ENCODE measurements at regions not wholly inside any gene's neighbourhood (a gene's known extent, or its start where the extent isn't known, plus 50 kb on each side); places are given as distances from the start of the nearest gene placed in this dataset.

DNA sequence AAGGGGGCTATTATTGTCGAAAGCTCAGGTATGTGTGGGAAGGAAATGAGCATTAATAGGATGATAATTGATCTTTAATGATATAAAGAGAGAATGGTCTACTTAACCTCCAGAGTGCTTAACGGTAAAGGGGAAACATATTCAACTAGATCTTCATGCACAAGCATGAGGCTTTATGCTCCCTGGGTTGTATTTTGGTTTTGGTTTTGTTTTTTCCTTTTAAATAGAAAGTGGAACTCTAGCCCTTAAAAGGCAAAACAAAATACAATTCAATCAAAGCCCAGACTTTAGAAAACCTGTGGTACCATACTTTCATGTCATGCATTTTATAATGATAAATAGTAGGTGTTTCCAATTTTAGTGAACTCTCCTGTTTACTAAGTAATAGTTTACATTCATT lies 622.7 kb downstream of the METTL15 start:
- no peaks in the 10 kb centered on the region for H3K9me3 ChIP-seq (ENCODE audit: control insufficient read depth, insufficient read depth, low read length)
- no peak overlapping the region for H3K4me3 ChIP-seq (ENCODE audit: low read length)
- H3K9me2 ChIP-seq (replicated peaks; ENCODE audit: control insufficient read depth, low read length): no peaks in the 10 kb centered on the region
- no peaks in the 10 kb centered on the region for H3F3A ChIP-seq (ENCODE audit: control insufficient read depth, insufficient read depth)
- no peak overlapping the region for H3K4me2 ChIP-seq (ENCODE audit: low read length)
- no peaks in the 10 kb centered on the region for H3K79me2 ChIP-seq (ENCODE audit: control insufficient read depth, low read length)
- no peaks in the 10 kb centered on the region for H4K20me1 ChIP-seq (ENCODE audit: control insufficient read depth, insufficient read depth, low read depth, low read length)
- no peak overlapping the region for H3K27ac ChIP-seq (ENCODE audit: low read depth, low read length)
- H3K4me1 ChIP-seq (ENCODE audit: control insufficient read depth, low read length): no peaks in the 10 kb centered on the region
- H3K36me3 ChIP-seq (ENCODE audit: control insufficient read depth, low read length): no peaks in the 10 kb centered on the region
- H3K27me3 ChIP-seq (ENCODE audit: control insufficient read depth, low read length): no peaks in the 10 kb centered on the region
- no peak for TF ChIP-seq EZH2phosphoT487 (IDR thresholded peaks at IDR 0.05; ENCODE audit: borderline replicate concordance, low read length)
- TF ChIP-seq, protein P1, sequence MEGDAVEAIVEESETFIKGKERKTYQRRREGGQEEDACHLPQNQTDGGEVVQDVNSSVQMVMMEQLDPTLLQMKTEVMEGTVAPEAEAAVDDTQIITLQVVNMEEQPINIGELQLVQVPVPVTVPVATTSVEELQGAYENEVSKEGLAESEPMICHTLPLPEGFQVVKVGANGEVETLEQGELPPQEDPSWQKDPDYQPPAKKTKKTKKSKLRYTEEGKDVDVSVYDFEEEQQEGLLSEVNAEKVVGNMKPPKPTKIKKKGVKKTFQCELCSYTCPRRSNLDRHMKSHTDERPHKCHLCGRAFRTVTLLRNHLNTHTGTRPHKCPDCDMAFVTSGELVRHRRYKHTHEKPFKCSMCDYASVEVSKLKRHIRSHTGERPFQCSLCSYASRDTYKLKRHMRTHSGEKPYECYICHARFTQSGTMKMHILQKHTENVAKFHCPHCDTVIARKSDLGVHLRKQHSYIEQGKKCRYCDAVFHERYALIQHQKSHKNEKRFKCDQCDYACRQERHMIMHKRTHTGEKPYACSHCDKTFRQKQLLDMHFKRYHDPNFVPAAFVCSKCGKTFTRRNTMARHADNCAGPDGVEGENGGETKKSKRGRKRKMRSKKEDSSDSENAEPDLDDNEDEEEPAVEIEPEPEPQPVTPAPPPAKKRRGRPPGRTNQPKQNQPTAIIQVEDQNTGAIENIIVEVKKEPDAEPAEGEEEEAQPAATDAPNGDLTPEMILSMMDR (IDR thresholded peaks at IDR 0.05; ENCODE audit: low read depth, low read length, poor library complexity, severe bottlenecking): no peak

DNA sequence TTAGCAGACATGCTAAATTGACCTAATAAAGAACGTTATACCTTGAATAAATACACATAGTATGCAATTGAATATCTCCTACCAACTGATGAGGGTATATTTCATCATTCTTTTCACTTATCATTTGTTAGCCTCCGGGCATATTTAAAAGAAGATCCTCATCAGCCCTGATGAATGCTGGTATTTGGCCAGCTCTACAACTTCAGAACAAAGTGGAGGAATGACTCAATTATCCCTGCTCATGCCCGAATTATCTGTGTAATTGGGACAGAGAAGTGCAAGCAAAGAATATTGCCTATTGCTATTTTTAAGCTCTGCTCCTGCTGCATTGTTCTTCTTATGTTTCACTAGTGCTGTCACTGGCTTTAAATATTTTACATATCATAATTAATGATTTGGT lies 622.1 kb downstream of the METTL15 start:
- no peaks in the 10 kb centered on the region for H3K4me1 ChIP-seq (ENCODE audit: control insufficient read depth, low read length)
- no peaks in the 10 kb centered on the region for H3K9me2 ChIP-seq (replicated peaks; ENCODE audit: control insufficient read depth, low read length)
- H3K4me3 ChIP-seq (ENCODE audit: low read length): no peak overlapping the region
- H3K79me2 ChIP-seq (ENCODE audit: control insufficient read depth, low read length): no peaks in the 10 kb centered on the region
- H3K4me2 ChIP-seq (ENCODE audit: low read length): no peak overlapping the region
- TF ChIP-seq EZH2phosphoT487 (IDR thresholded peaks at IDR 0.05; ENCODE audit: borderline replicate concordance, low read length): no peak
- TF ChIP-seq, protein P1 (IDR thresholded peaks at IDR 0.05; ENCODE audit: low read depth, low read length, poor library complexity, severe bottlenecking): no peak
- no peaks in the 10 kb centered on the region for H3F3A ChIP-seq (ENCODE audit: control insufficient read depth, insufficient read depth)
- no peaks in the 10 kb centered on the region for H3K9me3 ChIP-seq (ENCODE audit: control insufficient read depth, insufficient read depth, low read length)
- H3K27me3 ChIP-seq (ENCODE audit: control insufficient read depth, low read length): no peaks in the 10 kb centered on the region
- H3K36me3 ChIP-seq (ENCODE audit: control insufficient read depth, low read length): no peaks in the 10 kb centered on the region
- H3K27ac ChIP-seq (ENCODE audit: low read depth, low read length): no peak overlapping the region
- no peaks in the 10 kb centered on the region for H4K20me1 ChIP-seq (ENCODE audit: control insufficient read depth, insufficient read depth, low read depth, low read length)

DNA sequence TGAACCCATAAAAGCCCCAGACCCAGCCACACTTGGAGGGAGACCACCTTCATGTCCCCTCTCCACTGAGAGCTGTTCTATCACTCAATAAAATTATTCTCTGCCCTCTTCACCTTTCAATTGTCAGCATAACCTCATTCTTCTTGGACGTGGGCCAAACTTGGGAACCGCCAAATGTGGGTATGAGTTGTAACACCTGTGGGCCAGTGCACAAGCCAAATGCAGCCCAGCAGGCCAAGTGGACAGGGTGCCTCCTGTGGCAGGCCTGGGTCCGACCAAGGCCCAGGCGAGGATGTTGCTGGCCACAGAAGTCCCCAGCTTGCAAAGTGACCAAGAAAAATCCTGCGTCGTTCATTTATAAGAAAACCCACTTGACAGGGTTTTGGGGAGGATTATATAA lies 621.2 kb downstream of the METTL15 start:
- Histone ChIP-seq H4K20me1 (ENCODE audit: control insufficient read depth, insufficient read depth, low read depth, low read length) (no peaks in the 10 kb centered on the region), H3K27ac (ENCODE audit: low read depth, low read length) (no peak overlapping the region), H3K4me1 (ENCODE audit: control insufficient read depth, low read length) (no peaks in the 10 kb centered on the region), H3F3A (ENCODE audit: control insufficient read depth, insufficient read depth) (no peaks in the 10 kb centered on the region), H3K79me2 (ENCODE audit: control insufficient read depth, low read length) (no peaks in the 10 kb centered on the region), H3K36me3 (ENCODE audit: control insufficient read depth, low read length) (no peaks in the 10 kb centered on the region), H3K4me3 (ENCODE audit: low read length) (no peak overlapping the region), H3K27me3 (ENCODE audit: control insufficient read depth, low read length) (no peaks in the 10 kb centered on the region), H3K4me2 (ENCODE audit: low read length) (no peak overlapping the region), H3K9me3 (ENCODE audit: control insufficient read depth, insufficient read depth, low read length) (no peaks in the 10 kb centered on the region), H3K9me2 (replicated peaks; ENCODE audit: control insufficient read depth, low read length) (no peaks in the 10 kb centered on the region)
- no peak for TF ChIP-seq EZH2phosphoT487 (IDR thresholded peaks at IDR 0.05; ENCODE audit: borderline replicate concordance, low read length)
- TF ChIP-seq, protein P1 (IDR thresholded peaks at IDR 0.05; ENCODE audit: low read depth, low read length, poor library complexity, severe bottlenecking): no peak

DNA sequence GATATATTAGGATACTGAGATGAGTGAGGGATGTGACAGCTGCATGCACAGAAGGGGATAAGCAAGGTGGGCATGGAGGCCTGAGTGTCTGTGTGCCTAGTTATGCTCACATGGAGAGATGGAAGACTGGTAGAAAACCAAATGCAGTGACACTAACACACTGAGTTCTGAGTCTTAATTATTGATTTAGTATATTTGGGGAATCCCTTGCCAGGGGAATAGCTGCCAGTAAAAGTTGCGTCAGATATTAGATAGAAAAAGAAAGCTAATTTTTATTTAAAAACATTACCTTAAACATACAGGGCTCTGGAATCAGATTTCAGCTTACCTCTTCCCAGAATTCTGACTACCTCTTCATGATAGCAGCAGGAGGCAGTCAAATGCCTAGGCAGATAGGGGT lies 620.5 kb downstream of the METTL15 start:
- Histone ChIP-seq H3K9me3 (ENCODE audit: control insufficient read depth, insufficient read depth, low read length) (no peaks in the 10 kb centered on the region), H3K27ac (ENCODE audit: low read depth, low read length) (no peak overlapping the region), H4K20me1 (ENCODE audit: control insufficient read depth, insufficient read depth, low read depth, low read length) (no peaks in the 10 kb centered on the region), H3K36me3 (ENCODE audit: control insufficient read depth, low read length) (no peaks in the 10 kb centered on the region), H3K79me2 (ENCODE audit: control insufficient read depth, low read length) (no peaks in the 10 kb centered on the region), H3K4me1 (ENCODE audit: control insufficient read depth, low read length) (no peaks in the 10 kb centered on the region), H3K9me2 (replicated peaks; ENCODE audit: control insufficient read depth, low read length) (no peaks in the 10 kb centered on the region), H3K4me3 (ENCODE audit: low read length) (no peak overlapping the region), H3K27me3 (ENCODE audit: control insufficient read depth, low read length) (no peaks in the 10 kb centered on the region), H3F3A (ENCODE audit: control insufficient read depth, insufficient read depth) (no peaks in the 10 kb centered on the region), H3K4me2 (ENCODE audit: low read length) (no peak overlapping the region)
- no peak for TF ChIP-seq EZH2phosphoT487 (IDR thresholded peaks at IDR 0.05; ENCODE audit: borderline replicate concordance, low read length)
- TF ChIP-seq, protein P1 (IDR thresholded peaks at IDR 0.05; ENCODE audit: low read depth, low read length, poor library complexity, severe bottlenecking): no peak

Measured in DOHH2 (cell line).